ENCODE measurements at regions not wholly inside any gene's neighbourhood (a gene's known extent, or its start where the extent isn't known, plus 50 kb on each side); places are given as distances from the start of the nearest gene placed in this dataset.
"Not testable (repeated sequence)": the region's sequence is repeated elsewhere in the genome, so short reads cannot be mapped to it uniquely, and the experiment has no call there.

DNA sequence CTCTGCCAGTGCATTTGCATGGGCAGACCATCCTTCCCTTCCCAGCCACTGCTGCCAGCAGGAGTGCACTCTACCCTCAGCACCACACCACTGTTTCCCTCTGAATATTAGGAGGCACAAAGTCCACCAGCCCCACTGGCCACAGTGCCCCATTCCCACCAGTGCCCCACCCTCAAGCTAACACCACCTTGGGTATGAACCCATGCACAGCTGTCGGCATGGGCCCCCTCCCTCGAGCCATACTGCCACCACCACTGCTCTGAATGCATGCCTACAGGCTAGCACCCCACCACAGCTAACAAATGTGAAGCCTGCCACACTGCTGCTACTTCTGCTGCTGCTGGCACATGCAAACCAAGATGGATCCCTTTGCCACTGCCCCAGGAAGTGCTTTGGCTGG, 810.4 kb downstream of the TRAM1L1 start:
- no peak for DNase-seq

GRCh38 chr4:116272336-116272735, 813.0 kb downstream of the TRAM1L1 start:
- no peak for DNase-seq

DNA sequence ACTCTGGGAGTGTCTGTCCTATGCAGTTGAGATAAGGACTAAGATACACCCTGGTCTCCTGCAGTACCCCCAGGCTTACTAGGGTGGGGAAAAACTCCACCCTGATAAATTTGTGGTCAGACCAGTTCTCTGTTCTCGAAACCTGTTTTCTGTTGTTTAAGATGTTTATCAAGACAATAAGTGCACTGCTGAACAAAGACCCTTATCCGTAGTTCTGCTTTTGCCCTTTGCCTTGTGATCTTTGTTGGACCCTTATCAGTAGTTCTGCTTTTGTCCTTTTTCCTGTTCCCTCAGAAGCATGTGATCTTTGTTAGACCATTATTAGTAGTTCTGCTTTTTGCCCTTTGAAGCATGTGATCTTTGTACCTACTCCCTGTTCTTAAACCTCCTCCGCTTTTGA, 824.4 kb downstream of the TRAM1L1 start:
- not testable (repeated sequence) for DNase-seq

GRCh38 chr4:116244771-116245170, 840.6 kb downstream of the TRAM1L1 start:
- DNase-seq, result no peak

DNA sequence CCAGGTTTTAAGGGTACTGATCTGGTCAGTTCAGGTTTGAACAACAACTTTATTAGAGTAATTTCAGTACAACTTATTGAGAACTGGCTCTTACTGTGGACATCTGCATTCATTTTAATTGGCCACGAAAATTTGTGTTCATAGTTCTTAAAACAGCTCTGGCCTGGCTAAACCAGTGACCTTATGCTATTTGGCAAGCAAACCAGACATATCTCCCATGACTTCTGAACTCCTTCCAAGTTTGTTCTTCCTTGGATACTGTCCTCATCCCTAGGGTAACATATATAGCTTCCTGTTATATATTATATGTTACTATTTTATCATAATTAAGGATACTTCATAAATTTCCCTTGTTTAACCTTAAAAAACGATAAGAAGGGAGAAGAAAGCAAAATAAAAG, 841.9 kb downstream of the TRAM1L1 start:
- no peak for DNase-seq

DNA sequence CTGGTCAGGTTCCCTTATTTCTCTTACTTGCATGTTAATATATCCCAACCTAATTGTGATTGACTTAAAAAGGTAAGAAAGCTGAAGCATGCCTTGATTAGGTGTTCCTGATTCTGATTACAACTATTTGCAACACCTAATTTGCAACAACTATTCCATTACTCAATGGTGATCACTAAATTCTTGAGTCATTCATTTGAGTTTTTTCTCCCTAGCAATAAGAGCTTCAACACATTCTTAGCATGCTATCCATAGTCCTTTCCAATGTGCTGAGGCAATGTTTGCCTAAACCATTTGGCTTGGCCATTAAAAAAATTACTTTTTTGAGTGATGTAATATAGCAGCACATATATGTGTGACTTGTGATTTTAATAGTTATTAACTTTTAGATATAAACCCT, 851.4 kb downstream of the TRAM1L1 start:
- DNase-seq, result no peak

- not testable (repeated sequence) for DNase-seq
Observed at GRCh38 chr4:116231999-116232398, 853.4 kb downstream of the TRAM1L1 start.

DNA sequence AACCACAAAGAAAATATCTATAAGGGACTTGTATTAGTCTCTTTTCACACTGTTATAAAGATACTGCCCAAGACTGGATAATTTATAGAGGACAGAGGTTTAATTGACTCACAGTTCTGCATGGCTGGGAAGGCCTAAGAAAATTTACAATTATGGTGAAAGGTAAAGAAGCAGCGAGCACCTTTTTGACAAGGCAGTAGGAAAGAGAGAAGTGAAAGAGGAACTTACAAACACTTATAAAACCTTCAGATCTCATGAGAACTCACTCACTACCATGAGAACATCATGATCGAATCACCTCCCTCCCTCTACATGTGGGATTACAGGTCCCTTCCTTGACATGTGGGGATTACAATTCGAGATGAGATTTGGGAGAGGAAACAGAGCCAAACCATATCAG, 856.0 kb downstream of the TRAM1L1 start:
- DNase-seq, result no peak

DNA sequence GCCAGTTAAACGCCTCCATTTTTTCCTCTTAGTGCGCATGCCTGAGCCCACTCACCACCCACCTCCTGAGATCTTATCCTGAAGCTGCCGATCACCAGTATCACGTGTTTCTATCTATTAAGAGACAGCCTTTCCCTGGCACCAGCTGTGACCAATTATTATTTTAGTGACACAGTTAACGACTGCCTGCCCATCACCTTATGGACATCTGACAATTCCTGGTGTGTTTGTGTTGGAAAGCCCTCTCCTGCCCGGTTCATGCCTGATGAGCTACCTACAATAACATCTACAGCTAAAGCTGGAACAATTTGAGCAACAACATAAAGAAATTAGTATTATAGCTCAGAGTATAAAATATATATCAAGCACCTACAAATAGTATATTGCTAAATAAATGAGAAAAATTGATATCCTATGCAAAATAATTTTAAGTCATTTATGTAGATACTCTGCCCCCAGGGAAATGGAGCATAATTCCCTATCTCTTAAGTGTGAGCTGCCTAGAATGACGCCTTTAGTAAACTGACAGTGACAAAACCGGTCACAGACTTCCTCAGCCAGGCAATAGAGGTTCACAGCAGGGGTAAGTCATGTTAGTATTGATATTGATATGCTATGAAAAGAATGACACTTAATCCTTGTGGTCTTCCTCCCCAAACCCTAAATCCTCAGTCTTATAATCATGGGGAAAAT, 862.2 kb downstream of the TRAM1L1 start:
- DNase-seq, result no peak

GRCh38 chr4:116217781-116218180, 867.6 kb downstream of the TRAM1L1 start:
- DNase-seq, result no peak

DNA sequence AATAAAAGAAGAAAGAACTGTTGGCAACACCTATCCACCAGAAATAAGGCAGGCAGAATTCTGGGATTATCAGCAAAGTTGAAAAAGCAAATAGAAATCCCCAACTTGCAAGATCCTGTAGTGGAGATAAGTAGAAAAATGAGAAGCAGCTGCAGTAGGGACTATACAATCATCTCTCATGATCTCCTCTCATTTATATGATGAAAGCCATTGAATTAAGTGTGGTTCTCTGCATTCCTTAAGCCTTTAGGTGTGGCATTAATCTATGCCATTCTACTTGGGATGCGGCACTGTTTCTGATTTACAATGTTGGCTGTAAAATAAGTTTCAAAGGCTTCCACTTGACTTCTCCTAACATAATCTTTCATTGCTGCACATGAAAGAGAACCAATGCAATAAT, 869.8 kb downstream of the TRAM1L1 start:
- DNase-seq, result no peak

GRCh38 chr4:116202524-116202923, 882.9 kb downstream of the TRAM1L1 start:
- DNase-seq, result no peak

GRCh38 chr4:116197317-116197809, 888.0 kb downstream of the TRAM1L1 start:
- no peak for DNase-seq

- DNase-seq, result no peak
Observed at GRCh38 chr4:116183241-116183640, 902.1 kb downstream of the TRAM1L1 start.

GRCh38 chr4:116180157-116180601, 905.2 kb downstream of the TRAM1L1 start:
- DNase-seq, result no peak

DNA sequence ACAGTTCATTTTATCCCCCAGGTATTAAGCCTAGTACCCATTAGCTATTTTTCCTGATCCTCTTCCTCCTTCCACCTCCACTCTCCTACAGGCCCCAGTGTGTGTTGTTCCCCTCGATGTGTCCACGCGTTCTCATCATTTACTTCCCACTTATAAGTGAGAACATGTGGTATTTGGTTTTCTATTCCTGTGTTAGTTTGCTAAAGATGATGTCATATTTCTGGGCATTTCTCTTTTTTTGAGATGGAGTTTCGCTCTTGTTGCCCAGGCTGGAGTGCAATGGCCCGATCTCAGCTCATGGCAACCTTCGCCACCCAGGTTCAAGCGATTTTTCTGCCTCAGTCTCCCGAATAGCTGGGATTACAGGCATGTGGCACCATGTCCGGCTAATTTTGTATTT, 934.0 kb downstream of the TRAM1L1 start:
- not testable (repeated sequence) for DNase-seq

- no peak for DNase-seq
Observed at GRCh38 chr4:116150152-116150551, 935.2 kb downstream of the TRAM1L1 start.

DNA sequence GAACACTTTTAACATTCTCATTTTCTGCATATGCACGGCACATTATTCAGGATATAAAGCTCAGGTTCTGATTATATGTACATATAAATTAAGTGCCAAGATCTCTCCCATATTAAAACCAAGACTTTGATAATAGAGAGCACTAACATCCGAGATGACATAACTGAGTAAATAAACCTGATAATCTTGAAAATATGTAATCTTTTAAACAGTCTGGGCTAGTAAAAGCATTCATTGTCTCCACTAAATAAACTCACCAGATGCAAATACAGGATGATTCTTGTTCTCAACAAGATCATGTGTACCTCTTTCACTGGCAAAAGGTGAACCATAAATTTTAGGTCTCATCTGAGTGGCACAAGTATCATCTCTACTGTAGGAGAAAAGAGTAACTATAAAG, 942.2 kb downstream of the TRAM1L1 start:
- no peak for DNase-seq

DNA sequence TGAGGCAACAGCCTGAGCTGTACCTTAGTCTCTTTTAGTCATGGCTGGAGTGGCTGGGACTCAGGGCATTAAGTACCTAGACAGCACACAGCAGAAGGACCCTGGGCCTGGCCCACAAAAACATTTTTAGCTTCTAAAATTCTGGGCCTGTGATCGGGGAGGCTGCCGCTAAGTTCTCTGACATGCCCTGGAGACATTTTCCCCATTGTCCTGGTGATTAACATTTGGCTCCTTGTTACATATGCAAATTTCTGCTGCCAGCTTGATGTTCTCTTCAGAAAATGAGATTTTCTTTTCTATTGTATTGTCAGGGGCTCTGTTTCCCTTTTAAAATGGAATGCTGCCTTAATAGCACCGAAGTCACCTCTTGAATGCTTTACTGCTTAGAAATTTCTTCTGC, 952.4 kb downstream of the TRAM1L1 start:
- DNase-seq, result no peak

- no peak for DNase-seq
Observed at GRCh38 chr4:116126794-116127193, 958.6 kb downstream of the TRAM1L1 start.

- DNase-seq, result no peak
Observed at GRCh38 chr4:116122124-116122523, 963.3 kb downstream of the TRAM1L1 start.

GRCh38 chr4:116118221-116118620, 967.2 kb downstream of the TRAM1L1 start:
- DNase-seq, result no peak

- not testable (repeated sequence) for DNase-seq
Observed at GRCh38 chr4:116112861-116113260, 972.5 kb downstream of the TRAM1L1 start.

DNA sequence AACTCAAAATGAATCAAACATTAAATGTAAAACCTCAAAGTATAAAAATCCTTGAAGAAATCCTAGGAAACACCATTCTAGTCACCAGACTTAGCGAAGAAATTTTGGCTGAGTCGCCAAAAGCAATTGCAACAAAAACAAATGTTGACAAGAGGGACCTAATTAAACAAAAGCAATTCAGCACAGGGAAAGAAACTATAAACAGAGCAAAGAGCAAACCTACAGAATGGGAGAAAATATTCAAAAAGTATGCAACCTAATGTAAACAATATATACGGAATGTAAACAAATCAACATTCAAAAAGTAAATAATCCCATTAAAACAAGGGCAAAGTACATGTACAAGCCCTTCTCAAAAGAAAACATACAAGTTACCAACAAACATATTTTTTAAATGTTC, 974.7 kb downstream of the TRAM1L1 start:
- no peak for DNase-seq

DNA sequence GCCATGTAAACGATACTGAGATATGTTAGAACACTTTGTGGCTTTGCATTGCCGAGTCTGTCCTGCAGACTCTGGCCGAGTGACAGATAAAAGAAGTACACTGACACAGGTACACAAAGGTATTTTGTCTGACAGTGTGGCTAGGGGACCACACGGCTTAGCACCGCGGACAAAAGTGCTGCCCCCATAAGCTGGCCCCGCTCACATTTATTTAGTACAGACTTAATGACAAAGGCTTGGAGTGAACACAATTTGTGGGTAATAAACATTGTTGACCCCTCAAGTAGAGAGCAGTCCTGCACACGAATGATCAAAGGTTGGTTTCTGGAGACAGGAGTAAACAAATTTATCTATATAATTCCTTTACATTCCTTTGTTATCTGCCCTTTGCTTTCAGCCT, 976.8 kb downstream of the TRAM1L1 start:
- no peak for DNase-seq

All from CD4-positive, alpha-beta T cell treated with Interleukin-4 for 1 hour (primary cell).